Pulmonary artery endothelial cell (primary cell): ENCODE measurements at regions not wholly inside any gene's neighbourhood (a gene's known extent, or its start where the extent isn't known, plus 50 kb on each side); places are given as distances from the start of the nearest gene placed in this dataset.

Experiments
- DNase-seq: peaks from one replicate; pipeline ENCODE4 v3.0.0-alpha.2; 2011; ENCODE audit warnings: low read depth, low spot score

DNA sequence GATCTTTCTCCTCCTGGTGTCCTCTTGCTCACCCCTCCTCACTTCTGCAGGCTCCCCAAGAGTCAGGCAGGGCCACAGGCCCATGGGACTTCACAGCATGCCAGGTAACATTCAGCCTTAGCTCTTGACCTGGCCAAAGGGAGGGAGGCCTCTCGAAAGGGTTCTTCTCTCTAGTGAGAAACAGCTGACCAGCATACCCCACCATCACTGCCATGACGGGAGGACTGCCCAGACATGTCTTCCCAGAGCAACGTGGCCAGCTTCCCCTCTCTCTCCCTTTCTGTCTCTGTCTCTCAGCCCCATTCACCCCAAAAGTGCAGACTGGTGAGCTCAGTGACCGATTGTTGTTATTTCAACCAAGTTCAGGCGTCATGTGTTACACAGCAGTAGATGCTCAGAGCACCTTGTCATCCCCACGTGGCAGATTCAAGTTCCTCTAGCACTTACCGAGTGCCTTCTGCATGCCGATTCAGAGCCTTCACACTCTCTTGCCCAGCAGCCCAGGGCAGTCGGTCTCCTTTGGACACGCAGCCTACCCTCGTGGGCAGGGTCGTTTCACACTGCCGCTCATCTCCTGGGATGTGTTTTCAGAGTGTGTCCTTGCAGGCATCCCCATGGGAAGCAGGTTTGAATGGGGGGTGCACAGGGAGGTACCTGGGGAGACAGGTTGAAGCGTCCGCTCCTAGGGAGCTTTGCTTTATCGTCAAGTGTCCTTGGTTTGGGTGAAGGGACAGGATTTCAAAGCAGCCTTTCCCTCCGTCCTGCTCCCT lies 259.9 kb downstream of the NDUFA10 start:
- no peak for DNase-seq

- no peak for DNase-seq
Observed at GRCh38 chr2:239763433-239764097, 261.6 kb downstream of the NDUFA10 start.

DNA sequence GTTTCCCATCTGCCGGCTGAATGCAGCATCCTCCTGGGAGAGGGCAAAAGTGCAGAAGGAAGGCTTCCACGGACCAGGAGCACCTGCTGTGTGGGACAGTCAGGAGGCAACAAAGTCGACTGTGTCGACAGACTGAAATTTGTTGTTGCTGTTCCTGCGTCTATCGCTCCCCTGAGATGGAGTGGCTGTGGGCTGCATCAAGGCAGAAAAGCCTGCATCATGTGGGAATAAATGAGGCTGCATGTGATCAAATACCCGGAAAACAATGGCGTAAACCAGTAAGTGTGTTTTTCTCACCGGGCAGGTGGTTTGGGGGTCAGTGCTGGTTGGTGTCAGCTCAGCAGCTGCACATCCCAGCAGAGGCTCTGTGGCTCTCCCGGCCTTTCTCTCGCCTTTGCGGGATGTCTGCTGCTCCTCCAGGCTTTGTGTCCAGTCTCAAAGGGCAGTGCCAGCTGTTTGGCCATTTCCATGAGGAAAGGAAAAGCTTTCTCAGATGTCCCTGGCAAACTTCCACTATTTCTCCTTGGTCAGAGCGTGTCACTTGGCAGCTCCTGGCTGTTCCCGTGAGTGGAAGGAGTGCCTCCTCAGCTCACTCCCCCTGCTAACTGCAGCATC lies 262.4 kb downstream of the NDUFA10 start:
- DNase-seq = no peak

- DNase-seq = no peak
Observed at GRCh38 chr2:239762106-239762505, 263.0 kb downstream of the NDUFA10 start.

- no peak for DNase-seq
Observed at GRCh38 chr2:239760596-239760995, 264.5 kb downstream of the NDUFA10 start.

GRCh38 chr2:239758279-239758877 lies 266.8 kb downstream of the NDUFA10 start:
- no peak for DNase-seq

DNA sequence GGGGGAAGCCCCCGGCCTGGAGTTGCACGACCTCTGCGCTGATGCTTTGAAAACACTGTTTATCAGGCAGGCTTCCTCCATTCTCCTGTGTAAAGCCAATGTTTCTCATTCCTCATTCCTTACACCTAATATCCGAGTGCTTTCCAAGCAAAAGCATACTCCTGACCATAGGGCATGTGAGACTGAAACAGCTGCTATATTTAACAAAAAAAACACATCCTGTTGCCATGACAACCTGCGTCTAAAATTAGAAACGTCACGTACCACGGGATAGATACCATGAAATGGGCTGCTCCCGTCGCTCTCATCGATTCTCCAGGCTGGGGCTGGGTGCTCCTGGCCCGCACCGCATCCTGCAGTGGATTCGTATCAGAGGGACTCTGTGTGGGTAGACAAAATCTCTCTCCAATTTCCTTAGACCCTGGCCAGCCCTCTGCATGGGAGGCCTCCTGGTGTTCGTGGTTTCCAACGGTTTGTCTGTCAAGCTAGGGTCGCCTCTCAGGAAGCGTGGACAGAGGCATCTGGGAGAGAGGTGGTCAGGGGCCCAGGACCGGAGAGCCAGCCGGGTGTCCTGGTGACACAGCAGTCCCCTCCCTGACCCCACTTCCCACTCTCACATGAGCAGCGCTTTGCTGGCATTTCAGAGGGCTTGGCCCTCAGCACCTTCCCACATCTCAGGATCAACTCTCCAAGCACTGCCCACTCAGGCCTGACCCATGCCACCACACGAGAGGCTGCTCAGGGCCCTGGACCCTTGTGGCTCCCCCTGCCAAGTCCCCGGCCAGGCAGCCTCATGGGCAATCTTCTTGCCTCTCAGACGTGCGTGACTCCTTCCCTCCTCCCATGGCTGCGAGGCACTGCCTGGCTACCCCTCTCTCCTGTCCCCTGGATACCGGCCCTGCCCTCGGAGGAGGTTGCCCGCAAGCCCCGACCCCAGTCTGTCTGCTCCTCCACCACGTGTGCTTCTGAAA lies 268.1 kb downstream of the NDUFA10 start:
- DNase-seq = no peak

DNA sequence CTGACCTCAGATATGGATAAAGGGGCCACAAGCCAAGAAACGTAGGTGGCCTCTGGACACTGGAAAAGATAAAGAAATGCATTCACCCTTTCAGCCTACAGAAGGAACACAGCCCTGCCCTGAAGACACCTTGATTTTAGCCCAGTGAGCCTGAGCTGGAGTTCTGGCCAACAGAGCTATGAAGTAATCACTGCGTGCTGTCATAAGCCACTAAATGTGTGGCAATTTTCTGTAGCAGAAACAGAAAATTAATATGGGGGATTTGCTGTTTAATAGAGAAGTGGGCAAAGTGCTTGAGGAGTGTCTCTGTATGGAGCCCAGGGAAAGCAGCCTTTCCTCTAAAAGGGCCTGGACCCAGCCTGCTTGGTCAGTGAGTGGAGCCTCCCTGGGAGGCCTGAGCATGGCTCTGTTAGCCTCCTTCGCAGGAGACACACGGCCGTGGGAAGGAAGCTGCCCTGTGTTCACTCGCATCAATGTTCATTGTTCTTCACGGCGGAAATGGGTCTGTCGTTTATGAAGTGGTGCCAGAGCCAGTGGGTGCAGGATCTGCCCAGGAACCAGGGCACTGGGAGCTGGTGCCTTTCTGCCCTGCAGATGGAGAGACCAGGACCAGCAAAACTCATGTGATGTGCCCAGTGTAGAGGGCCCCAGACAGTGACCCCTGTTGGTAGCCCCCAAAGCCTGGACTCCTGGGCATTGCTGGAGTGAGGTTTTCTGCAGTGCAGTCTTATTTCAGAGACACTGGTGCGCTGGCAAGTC lies 268.9 kb downstream of the NDUFA10 start:
- no peak for DNase-seq

DNA sequence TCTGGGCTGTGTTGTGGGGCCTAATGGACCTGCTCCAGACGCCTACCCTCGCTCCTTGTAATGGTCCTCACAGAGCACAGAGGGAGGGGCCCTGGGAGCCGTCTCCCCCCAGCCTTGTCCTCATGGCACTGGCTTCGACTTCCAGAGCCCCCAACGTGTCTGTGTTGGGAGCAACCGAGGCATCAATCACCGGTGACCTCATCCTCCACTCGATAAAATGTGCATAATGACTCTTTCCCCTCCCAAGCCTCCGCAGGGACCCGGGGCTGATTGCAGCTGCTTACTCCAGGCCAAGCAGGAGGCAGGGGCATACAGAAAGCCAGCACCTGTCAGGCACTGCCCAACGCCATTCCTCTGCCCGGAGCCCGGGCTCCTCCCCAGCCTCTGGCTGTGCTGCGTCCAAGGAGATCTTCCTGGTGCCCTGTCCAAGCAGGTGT lies 271.7 kb downstream of the NDUFA10 start:
- no peak for DNase-seq

DNA sequence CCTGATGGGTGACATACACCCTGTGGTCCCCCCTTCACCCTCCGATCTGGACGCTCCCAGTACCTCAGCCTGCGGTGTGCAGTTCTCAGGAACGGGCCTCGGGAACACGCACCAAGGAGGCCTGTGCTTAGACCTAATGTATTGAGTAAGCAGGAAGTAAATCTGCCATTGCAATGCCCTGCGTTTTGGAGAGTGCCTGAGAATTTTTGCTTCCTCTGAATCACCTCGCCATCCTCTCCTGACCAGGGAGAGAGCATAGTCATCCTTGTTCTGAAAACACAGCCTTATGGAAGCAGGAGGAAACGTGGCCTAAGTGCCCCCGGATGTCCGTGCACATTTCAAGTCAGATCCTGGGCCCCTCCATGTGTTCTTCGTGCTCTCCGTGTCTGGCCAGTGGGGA lies 272.2 kb downstream of the NDUFA10 start:
- no peak for DNase-seq

- no peak for DNase-seq
Observed at GRCh38 chr2:239751679-239752355, 273.3 kb downstream of the NDUFA10 start.

- DNase-seq = no peak
Observed at GRCh38 chr2:239750929-239751678, 274.0 kb downstream of the NDUFA10 start.

DNA sequence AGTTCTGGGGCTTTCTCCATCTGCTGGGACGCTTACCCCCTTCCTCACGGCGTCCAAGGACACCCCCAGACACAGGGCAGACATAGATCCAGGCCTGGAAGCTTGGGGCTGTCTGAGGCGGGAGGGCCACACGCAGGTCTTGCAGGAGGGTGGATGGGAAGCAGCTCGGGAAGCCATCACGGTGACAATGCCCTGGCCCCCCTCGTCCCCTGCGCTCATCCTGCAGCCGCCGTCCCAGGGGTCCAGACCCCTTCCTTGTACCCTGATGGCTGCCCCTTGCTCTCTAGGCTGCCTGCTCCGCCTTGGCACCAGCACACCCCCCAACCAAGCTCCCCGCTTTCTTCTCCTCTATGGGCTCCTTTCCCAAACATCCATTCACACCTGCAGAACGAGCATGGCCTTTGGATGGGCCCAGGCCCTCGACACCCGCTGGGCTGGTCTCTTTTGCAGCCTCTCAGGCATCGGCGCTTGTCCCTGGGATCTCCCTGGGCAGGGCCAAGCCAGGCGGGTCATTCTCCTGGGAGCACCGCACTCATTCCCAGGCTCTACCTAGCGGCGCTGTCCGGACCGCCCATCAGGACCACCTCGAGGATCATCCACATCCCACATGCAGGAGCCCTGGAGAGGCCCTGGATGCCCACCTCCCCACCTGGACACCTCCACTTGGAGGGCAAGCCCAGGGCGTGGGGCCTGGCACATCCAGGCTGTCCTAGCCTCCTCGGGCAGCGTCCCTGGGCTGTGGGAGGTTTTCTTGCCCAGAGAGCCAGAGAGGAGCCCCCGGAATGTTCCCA lies 274.9 kb downstream of the NDUFA10 start:
- DNase-seq = no peak

- DNase-seq = no peak
Observed at GRCh38 chr2:239749272-239749873, 275.8 kb downstream of the NDUFA10 start.

DNA sequence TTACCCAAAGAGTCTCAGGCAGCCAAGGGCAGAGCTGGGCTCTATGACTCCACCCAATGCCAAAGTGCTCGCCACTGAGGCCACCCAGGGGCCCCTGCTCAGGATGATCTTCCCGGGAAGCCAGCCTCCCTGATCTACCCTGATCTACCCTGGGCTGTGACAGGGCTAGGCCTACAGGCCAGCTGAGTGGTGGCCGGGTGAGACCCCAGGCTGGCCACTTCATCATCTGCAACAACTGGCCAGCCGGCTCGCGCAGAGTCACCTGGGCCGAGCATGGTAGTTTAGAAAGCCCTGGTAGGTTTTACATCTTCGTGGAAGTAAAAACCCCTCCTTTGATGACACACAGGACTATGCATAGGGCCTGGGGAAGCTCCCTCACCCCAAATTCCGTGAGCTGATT lies 276.3 kb downstream of the NDUFA10 start:
- DNase-seq = no peak

DNA sequence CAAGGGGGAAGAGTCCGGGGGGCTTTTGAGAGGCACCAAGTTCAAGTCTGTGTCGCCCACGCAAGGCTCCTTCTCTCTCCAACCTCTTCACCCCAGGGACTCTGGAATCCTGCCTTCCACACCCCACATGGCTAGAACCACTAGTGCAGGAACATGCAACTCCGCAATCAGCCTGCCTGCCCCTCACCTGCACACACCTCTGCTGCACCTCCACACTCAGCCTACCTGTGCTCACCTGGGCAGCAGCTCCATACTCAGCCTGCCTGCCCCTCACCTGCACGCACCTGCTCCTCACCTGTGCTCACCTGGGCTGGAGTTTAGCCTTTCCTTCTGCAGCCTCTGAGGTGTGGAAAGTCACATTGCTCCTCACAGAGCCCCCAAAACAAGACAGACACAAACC lies 277.4 kb downstream of the NDUFA10 start:
- no peak for DNase-seq

DNA sequence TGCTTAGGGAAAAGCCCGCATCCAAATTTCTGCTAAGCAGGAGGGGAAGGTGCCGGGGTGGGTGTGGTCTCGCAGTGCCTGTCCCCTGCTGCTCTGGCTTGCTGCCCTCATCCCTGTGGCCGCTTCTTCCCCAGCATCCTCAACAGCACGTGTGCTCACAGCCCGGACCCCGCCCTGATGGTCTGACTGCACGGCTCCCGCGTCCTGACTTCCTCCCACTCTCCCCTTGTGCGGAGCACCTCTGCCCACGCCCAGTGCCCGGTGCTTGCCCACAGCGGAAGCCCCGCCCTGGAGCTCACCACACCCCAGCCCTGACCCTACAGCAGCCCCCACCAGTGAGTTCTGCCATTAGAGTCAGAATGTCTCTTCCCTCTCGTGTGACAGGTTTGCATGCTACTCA lies 277.9 kb downstream of the NDUFA10 start:
- DNase-seq = no peak
